Heart left ventricle (tissue), 16 donors: ENCODE measurements at regions not wholly inside any gene's neighbourhood (a gene's known extent, or its start where the extent isn't known, plus 50 kb on each side); places are given as distances from the start of the nearest gene placed in this dataset.
"Not testable (repeated sequence)": the region's sequence is repeated elsewhere in the genome, so short reads cannot be mapped to it uniquely, and the experiment has no call there.

Experiments used
- ATAC-seq, 4 donors: fragments of 200-7000 bp; cut with Tn5 transposase; one replicate each; pipeline ENCODE4 v1.9.1; 2020 to 2022; ENCODE audit warnings: moderate library complexity in 4 of 4, mild to moderate bottlenecking in 3 of 4, moderate number of reproducible peaks in 1 of 4
- DNase-seq, 5 donors: peaks; one replicate each; pipeline ENCODE4 v3.0.0-alpha.2; 2020
- H3K27ac ChIP-seq, 12 donors: fragments of 200-600 bp; sonication (generic) in 4 of 12; one replicate each; pipeline versions ENCODE4 v1.5.0 to v1.8.0; 2016 to 2022; ENCODE audit warnings: mild to moderate bottlenecking in 2 of 12
- H3K27me3 ChIP-seq, 9 donors: fragments of 200-600 bp; sonication (generic) in 2 of 9; one replicate each; pipeline versions ENCODE4 v1.5.1 to v1.8.0; 2016 to 2022; ENCODE audit warnings: mild to moderate bottlenecking in 3 of 9
- H3K36me3 ChIP-seq, 9 donors: fragments of 200-600 bp; sonication (generic) in 2 of 9; one replicate each; pipeline versions ENCODE4 v1.5.0 to v1.8.0; 2018 to 2022; ENCODE audit warnings: mild to moderate bottlenecking in 2 of 9
- H3K4me1 ChIP-seq, 12 donors: fragments of 200-600 bp; sonication (generic) in 4 of 12; one replicate each; pipeline versions ENCODE4 v1.5.0 to v1.8.0; 2016 to 2022; ENCODE audit warnings: mild to moderate bottlenecking in 3 of 12
- H3K4me3 ChIP-seq, 12 donors: fragments of 200-600 bp; sonication (generic) in 4 of 12; one replicate each; pipeline versions ENCODE4 v1.5.0 to v1.8.0; 2017 to 2022; ENCODE audit warnings: mild to moderate bottlenecking in 9 of 12, moderate library complexity in 4 of 12
- H3K9me3 ChIP-seq, 12 donors: fragments of 200-600 bp; sonication (generic) in 4 of 12; one replicate each; pipeline versions ENCODE4 v1.5.0 to v1.8.0; 2016 to 2022; ENCODE audit warnings: mild to moderate bottlenecking in 1 of 12
- CTCF ChIP-seq, 12 donors: fragments of 200-600 bp; sonication (generic) in 4 of 12; IDR thresholded peaks; one replicate each; pipeline versions ENCODE4 v1.5.0 to v1.8.0; 2018 to 2022; ENCODE audit warnings: antibody characterized with exemption in 12 of 12, mild to moderate bottlenecking in 5 of 12
- POLR2A ChIP-seq, 2 donors: fragments of 450-650 bp; IDR thresholded peaks; one replicate each; pipeline ENCODE4 v1.6.1; 2017; ENCODE audit warnings: antibody characterized with exemption in 2 of 2, mild to moderate bottlenecking in 2 of 2, moderate library complexity in 2 of 2
- WGBS, 4 donors: extraction: QIAGEN DNeasy Blood & Tissue Kit in 2 of 4; methylation state at CpG; one replicate each; pipeline versions ENCODE4 v1.1.5 to v1.1.7; 2013 to 2018; 5-methylcytosine and 5-hydroxymethylcytosine counted together
- intact Hi-C, 10 donors: fragments of 100-400 bp; cut with DNase I; formaldehyde crosslinking; loops; one replicate each; pipeline versions ENCODE4 v1.11.1 to v1.14.2; 2022
- donor health status: ischemic (EF 13 %, LVEDD 7.1; RV severe dilation, severe dysfunction).
- donor health status: healthy with polysubstance abuse.
- donor health status: DM: no; HTN: yes; CAD: no.
- donor health status: DM: no; HTN: no; CAD: no.
- donor health status: ischemic (EF 25% LVEDD 6.9; RV normal size, moderate dysfunction).
- donor health status: ischemic (EF 25% LVEDD 5.7; RV mildly dilated, moderate dysfunction).
- donor health status: healthy.
- donor health status: DM: yes; HTN: yes; CAD: no.
- donor health status: ischemic (EF 35%, LVEDD 5.7; RV mildly dilated, moderate dysfunction).
- donor health status: nonischemic (EF 11% LVEDD 7.7; RV severe dilation, severe dysfunction).
- donor health status: DM: yes; HTN: yes; CAD: no.
- donor health status: PGD.
- donor health status: ischemic (EF 29% LVEDD 5.4; RV normal size, mild dysfunction).
- donor health status: nonischemic (EF 23%, LVEDD 6.1; RV moderate dilation, normal function).

GRCh38 chr6:27141529-27142015, 105.9 kb upstream of the PRSS16 start:
- Histone ChIP-seq H3K27me3 (no peaks in the 10 kb centered on the region), H3K4me1 (peaks cover 0 to 62% (median 14%) of the 10 kb centered on the region in 12 donors), H3K9me3 (no peaks in the 10 kb centered on the region), H3K36me3 (peaks cover 0 to 18% (median 0%) of the 10 kb centered on the region in 9 donors), H3K4me3 (peak overlapping the region in 1 of 12 donors; percentile 74), H3K27ac (no peak overlapping the region)
- DNase-seq (no peak), ATAC-seq (no peak)
- TF ChIP-seq POLR2A (IDR thresholded peaks at IDR 0.05) (no peak), CTCF (IDR thresholded peaks at IDR 0.05) (no peak)
- 63 to 71% (median 69%) methylated on average over 3 of the region's 3 CpGs for WGBS, 4 donors
- intact Hi-C loops, result loop anchor here in 2 of 10 donors (10.0 kb wide), 2 partner anchors 967 to 1117 kb away; a partner anchor contains a TSS

GRCh38 chr6:27143020-27143388, 104.5 kb upstream of the PRSS16 start:
- intact Hi-C loops, result loop anchor here in 2 of 10 donors (10.0 kb wide), 2 partner anchors 968 to 1118 kb away; a partner anchor contains a TSS
- H3K27me3 ChIP-seq, H3K27ac ChIP-seq, H3K9me3 ChIP-seq, DNase-seq, H3K4me3 ChIP-seq, ATAC-seq: not testable (repeated sequence)
- Histone ChIP-seq H3K4me1 (peaks cover 0 to 61% (median 16%) of the 10 kb centered on the region in 12 donors), H3K36me3 (peaks cover 0 to 10% (median 0%) of the 10 kb centered on the region in 9 donors)
- 97 to 99% (median 98%) methylated on average over 4 of the region's 4 CpGs for WGBS, 4 donors

GRCh38 chr6:27143474-27144026, 104.0 kb upstream of the PRSS16 start:
- DNase-seq (no peak), ATAC-seq (no peak)
- intact Hi-C loops, result loop anchor here in 2 of 10 donors (10.0 kb wide), 2 partner anchors 969 to 1119 kb away; a partner anchor contains a TSS
- Histone ChIP-seq H3K4me3 (no peak overlapping the region), H3K27me3 (no peaks in the 10 kb centered on the region), H3K27ac (no peak overlapping the region), H3K36me3 (peaks cover 0 to 7% (median 0%) of the 10 kb centered on the region in 9 donors), H3K4me1 (peaks cover 0 to 56% (median 15%) of the 10 kb centered on the region in 12 donors), H3K9me3 (no peaks in the 10 kb centered on the region)
- TF ChIP-seq CTCF (IDR thresholded peaks at IDR 0.05) (no peak), POLR2A (IDR thresholded peaks at IDR 0.05) (no peak)
- 86 to 90% (median 89%) methylated on average over 2 of the region's 2 CpGs for WGBS, 4 donors

- 55 to 68% (median 63%) methylated on average over 6 of the region's 6 CpGs for WGBS, 4 donors
- intact Hi-C loops, result loop anchor here in 3 of 10 donors (5.0 to 10.0 kb wide), 4 partner anchors 970 to 1193 kb away; partner anchors contain the start of gene ZSCAN31 (in 1 of the 3)
- H3K4me3 ChIP-seq, result peak overlapping the region in 7 of 12 donors; percentile 17 to 79 (median 70)
- H3K27ac ChIP-seq, result peak overlapping the region in 1 of 12 donors; percentile 98
- peaks cover 0 to 7% (median 0%) of the 10 kb centered on the region in 9 donors for H3K36me3 ChIP-seq
- peaks cover 0 to 52% (median 12%) of the 10 kb centered on the region in 12 donors for H3K4me1 ChIP-seq
- TF ChIP-seq POLR2A (IDR thresholded peaks at IDR 0.05), result no peak
- TF ChIP-seq CTCF (IDR thresholded peaks at IDR 0.05), result no peak
- no peak for ATAC-seq
- no peaks in the 10 kb centered on the region for H3K9me3 ChIP-seq
- H3K27me3 ChIP-seq, result no peaks in the 10 kb centered on the region
- DNase-seq, result no peak
Observed at GRCh38 chr6:27144740-27145079, 102.8 kb upstream of the PRSS16 start.
